Stimulated activated naive CD8-positive, alpha-beta T cell treated with anti-CD3 and anti-CD28 coated beads, Interleukin-15, amount 100 ng/mL, for 72 hours (primary cell): ENCODE measurements at regions not wholly inside any gene's neighbourhood (a gene's known extent, or its start where the extent isn't known, plus 50 kb on each side); places are given as distances from the start of the nearest gene placed in this dataset.
"Not testable (repeated sequence)": the region's sequence is repeated elsewhere in the genome, so short reads cannot be mapped to it uniquely, and the experiment has no call there.

ENCODE experiments used
- ATAC-seq: fragments of 150-1000 bp; cut with Tn5 transposase; 2 replicates; pipeline ENCODE4 v1.10.0; 2021; ENCODE audit warnings: mild to moderate bottlenecking, moderate library complexity
- DNase-seq, 2 donors: peaks; one replicate each; pipeline ENCODE4 v3.0.0; 2021 to 2022
- H3K27ac Mint-ChIP-seq, 2 donors: one replicate each; pipeline ENCODE4 v1.8.0; 2022; ENCODE audit warnings: mild to moderate bottlenecking in 2 of 2, mixed read lengths in 2 of 2, moderate library complexity in 2 of 2
- H3K27me3 Mint-ChIP-seq: one replicate; pipeline ENCODE4 v1.8.0; 2022; ENCODE audit warnings: mixed read lengths
- H3K4me1 Mint-ChIP-seq: one replicate; pipeline ENCODE4 v1.8.0; 2022; ENCODE audit warnings: mild to moderate bottlenecking, mixed read lengths
- H3K4me3 Mint-ChIP-seq, 2 donors: one replicate each; pipeline ENCODE4 v1.8.0; 2022; ENCODE audit warnings: mild to moderate bottlenecking in 2 of 2, mixed read lengths in 2 of 2, moderate library complexity in 1 of 2
- H3K9me3 Mint-ChIP-seq, 2 donors: one replicate each; pipeline ENCODE4 v1.8.0; 2022; ENCODE audit warnings: mixed read lengths in 2 of 2

DNA sequence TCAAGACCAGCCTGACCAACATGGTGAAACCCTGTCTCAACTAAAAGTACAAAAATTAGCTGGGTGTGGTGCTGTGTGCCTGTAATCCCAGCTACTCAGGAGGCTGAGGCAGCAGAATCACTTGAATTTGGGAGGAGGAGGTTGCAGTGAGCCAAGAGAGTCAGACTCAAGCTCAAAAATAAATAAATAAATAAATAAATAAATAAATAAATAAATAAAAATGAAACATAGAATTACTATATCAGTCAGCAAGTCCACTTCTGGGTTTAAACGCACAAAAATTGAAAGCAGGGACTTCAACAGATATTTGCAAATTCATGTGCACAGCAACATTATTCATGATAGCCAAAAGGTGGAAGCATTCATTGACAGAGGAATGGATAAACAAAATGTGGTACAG lies 875.2 kb upstream of the ALG10B start:
- peaks cover 8 to 29% of the 10 kb centered on the region in 2 donors for H3K9me3 Mint-ChIP-seq
- not testable (repeated sequence) for ATAC-seq, DNase-seq, H3K27me3 Mint-ChIP-seq, H3K27ac Mint-ChIP-seq, H3K4me1 Mint-ChIP-seq, H3K4me3 Mint-ChIP-seq

DNA sequence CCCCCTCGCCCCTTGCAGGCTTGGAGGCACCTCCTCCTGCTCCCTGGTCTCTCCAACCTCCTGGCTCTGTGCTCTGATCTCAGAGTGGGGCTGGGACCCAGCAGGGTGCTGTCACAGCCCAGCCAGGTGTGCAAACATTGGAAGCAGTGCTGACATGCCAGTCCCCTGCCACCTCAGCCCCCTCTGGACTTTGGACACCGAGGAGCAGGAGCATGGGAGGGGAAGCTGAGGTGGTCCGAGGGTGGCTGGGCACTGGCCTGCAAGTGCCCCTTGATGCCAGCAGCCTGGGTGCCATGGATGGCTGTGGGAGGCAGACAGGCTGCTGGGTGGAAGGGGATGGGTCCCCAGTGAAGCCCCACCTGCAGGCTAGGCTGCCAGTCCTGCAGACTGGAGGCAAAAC lies 860.9 kb upstream of the ALG10B start:
- not testable (repeated sequence) for H3K4me1 Mint-ChIP-seq, H3K27me3 Mint-ChIP-seq, H3K27ac Mint-ChIP-seq, ATAC-seq, DNase-seq, H3K4me3 Mint-ChIP-seq, H3K9me3 Mint-ChIP-seq

- ATAC-seq, H3K9me3 Mint-ChIP-seq, DNase-seq, H3K4me1 Mint-ChIP-seq, H3K27ac Mint-ChIP-seq, H3K4me3 Mint-ChIP-seq, H3K27me3 Mint-ChIP-seq: not testable (repeated sequence)
Measured at GRCh38 chr12:37497939-37498338, 818.6 kb upstream of the ALG10B start.

- DNase-seq, H3K27me3 Mint-ChIP-seq, H3K4me1 Mint-ChIP-seq, ATAC-seq, H3K4me3 Mint-ChIP-seq, H3K27ac Mint-ChIP-seq: not testable (repeated sequence)
- H3K9me3 Mint-ChIP-seq: peaks cover 12 to 16% of the 10 kb centered on the region in 2 donors
Measured at GRCh38 chr12:37510256-37510655, 806.3 kb upstream of the ALG10B start.

DNA sequence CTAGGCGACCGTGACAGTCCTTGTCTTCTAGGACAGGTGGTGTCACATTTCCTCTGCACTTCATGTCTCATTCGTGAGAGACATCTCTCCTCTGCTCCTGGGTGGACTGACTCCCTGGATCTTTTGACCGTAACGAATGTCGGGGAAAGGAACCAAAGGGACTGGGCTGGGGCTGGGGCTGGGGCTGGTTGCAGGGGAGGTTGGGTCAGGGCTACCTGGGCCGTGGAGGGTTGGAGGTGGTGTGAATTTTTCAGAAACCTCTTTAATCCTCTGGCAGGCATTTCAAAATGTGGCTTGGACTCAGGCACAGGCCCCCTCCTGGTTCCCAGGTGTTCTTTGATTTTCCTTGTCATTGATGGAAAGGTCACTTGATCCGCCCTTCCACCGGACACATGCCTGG lies 776.0 kb upstream of the ALG10B start:
- H3K27ac Mint-ChIP-seq: peak overlapping the region in 1 of 2 donors; percentile 22
- not testable (repeated sequence) for H3K4me1 Mint-ChIP-seq, H3K4me3 Mint-ChIP-seq, DNase-seq, ATAC-seq, H3K27me3 Mint-ChIP-seq
- H3K9me3 Mint-ChIP-seq: peaks cover 14 to 36% of the 10 kb centered on the region in 2 donors

DNA sequence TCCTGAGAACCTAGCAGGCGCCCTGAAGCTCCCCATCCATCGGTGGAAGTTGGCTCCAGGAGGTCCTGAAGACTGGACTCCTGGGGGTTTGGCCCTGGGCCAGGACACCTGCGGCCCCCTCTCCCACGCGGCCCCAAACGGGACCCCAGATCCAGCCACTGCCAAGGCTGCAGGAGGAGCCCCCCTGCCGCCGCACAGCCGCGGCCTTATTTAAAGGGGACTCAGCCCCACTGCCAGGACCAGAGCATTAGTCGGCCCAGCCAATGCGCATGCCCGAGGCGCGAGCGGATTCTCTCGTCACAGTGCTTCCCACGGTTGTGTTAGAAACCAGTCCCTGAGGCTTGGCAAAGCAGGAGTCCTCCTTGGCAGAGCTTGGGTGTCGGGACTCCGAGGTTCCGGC lies 775.2 kb upstream of the ALG10B start:
- H3K9me3 Mint-ChIP-seq: peaks cover 13 to 41% of the 10 kb centered on the region in 2 donors

DNA sequence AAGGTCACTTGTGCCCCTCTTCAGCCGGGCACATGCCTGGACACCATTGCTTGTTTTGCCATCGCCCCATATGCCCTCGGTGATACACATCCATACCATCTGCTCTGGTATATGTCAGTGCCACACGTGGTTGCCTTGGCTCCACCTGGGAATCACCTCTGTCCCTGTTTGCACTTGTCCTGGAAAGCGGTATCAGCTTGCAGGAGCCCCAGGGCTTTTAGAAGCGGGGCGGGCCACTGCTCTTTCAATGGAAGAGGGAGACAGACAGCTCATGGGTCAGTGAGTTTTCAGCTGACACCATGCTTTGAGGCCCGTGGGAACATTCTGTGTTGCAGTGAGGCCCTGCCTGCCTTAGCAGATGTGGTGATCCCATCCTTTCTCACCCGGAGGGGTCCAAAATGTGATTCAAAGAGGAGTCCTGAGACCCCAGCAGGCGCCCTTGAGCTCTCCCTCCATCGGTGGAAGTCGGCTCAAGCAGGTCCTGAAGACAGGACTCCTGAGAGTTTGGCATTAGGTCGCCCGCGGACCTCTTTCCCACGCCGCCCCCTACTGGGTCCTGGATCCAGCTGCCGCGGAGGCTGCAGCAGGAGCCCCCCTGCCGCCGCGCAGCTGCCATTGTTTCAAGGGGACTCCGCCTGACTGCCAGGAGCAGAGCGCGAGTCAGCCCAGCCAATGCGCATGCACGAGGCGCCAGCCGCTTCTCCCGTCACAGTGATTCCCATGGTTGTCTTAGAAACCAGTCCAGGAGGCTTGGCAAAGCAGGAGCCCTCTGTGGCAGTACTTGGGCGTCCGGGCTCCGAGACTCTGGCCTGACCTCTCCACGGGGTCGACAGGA lies 773.2 kb upstream of the ALG10B start:
- ATAC-seq (no peak), DNase-seq (no peak)
- peaks cover 13 to 45% of the 10 kb centered on the region in 2 donors for H3K9me3 Mint-ChIP-seq
- H3K4me3 Mint-ChIP-seq: no peak overlapping the region
- H3K4me1 Mint-ChIP-seq: no peaks in the 10 kb centered on the region
- no peaks in the 10 kb centered on the region for H3K27me3 Mint-ChIP-seq
- H3K27ac Mint-ChIP-seq: no peak overlapping the region

More for the DNA sequence above, 775.2 kb upstream of the ALG10B start:
- no peak for DNase-seq
- Mint-ChIP-seq H3K4me1 (no peaks in the 10 kb centered on the region), H3K27ac (no peak overlapping the region), H3K27me3 (no peaks in the 10 kb centered on the region), H3K4me3 (no peak overlapping the region)
- ATAC-seq: no peak

- Mint-ChIP-seq H3K27ac (no peak overlapping the region), H3K9me3 (peaks cover 18 to 52% of the 10 kb centered on the region in 2 donors), H3K4me3 (no peak overlapping the region), H3K4me1 (no peaks in the 10 kb centered on the region), H3K27me3 (no peaks in the 10 kb centered on the region)
- DNase-seq (no peak), ATAC-seq (no peak)
Measured at GRCh38 chr12:37543966-37544668, 772.5 kb upstream of the ALG10B start.

- not testable (repeated sequence) for ATAC-seq, DNase-seq, H3K27me3 Mint-ChIP-seq, H3K4me3 Mint-ChIP-seq, H3K4me1 Mint-ChIP-seq, H3K27ac Mint-ChIP-seq
- peaks cover 18 to 52% of the 10 kb centered on the region in 2 donors for H3K9me3 Mint-ChIP-seq
Measured at GRCh38 chr12:37544669-37545330, 771.8 kb upstream of the ALG10B start.

DNA sequence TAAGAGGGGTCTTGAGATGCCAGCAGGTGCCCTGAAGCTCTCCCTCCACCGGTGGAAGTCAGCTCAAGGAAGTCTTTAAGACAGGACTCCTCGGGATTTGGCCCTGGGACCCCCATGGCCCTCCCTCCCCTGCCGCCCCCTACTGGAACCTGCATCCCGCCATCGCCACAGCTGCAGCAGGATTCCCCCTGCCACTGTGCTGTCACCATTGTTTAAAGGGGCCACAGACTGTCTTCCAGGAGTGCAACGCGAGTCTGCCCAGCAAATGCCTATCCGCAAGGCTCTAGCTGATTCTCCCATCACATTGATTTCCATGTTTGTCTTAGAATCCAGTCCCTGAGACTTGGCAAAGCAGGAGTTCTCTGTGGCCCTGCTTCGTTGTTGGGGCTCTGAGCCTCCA lies 770.8 kb upstream of the ALG10B start:
- Mint-ChIP-seq H3K4me3 (no peak overlapping the region), H3K27me3 (no peaks in the 10 kb centered on the region)

GRCh38 chr12:37546206-37546605 lies 770.4 kb upstream of the ALG10B start:
- H3K27me3 Mint-ChIP-seq: no peaks in the 10 kb centered on the region
- ATAC-seq (no peak), DNase-seq (no peak)
- H3K4me1 Mint-ChIP-seq: no peaks in the 10 kb centered on the region
- no peak overlapping the region for H3K4me3 Mint-ChIP-seq
- no peak overlapping the region for H3K27ac Mint-ChIP-seq
- peaks cover 18 to 44% of the 10 kb centered on the region in 2 donors for H3K9me3 Mint-ChIP-seq

More for the DNA sequence above, 770.8 kb upstream of the ALG10B start:
- no peak for ATAC-seq
- Mint-ChIP-seq H3K27ac (no peak overlapping the region), H3K4me1 (no peaks in the 10 kb centered on the region), H3K9me3 (peaks cover 17 to 44% of the 10 kb centered on the region in 2 donors)
- DNase-seq: no peak

GRCh38 chr12:37546901-37547475 lies 769.6 kb upstream of the ALG10B start:
- H3K27me3 Mint-ChIP-seq: no peaks in the 10 kb centered on the region
- DNase-seq: no peak
- H3K9me3 Mint-ChIP-seq: peaks cover 15 to 44% of the 10 kb centered on the region in 2 donors
- no peaks in the 10 kb centered on the region for H3K4me1 Mint-ChIP-seq
- no peak overlapping the region for H3K27ac Mint-ChIP-seq
- no peak for ATAC-seq
- H3K4me3 Mint-ChIP-seq: no peak overlapping the region

DNA sequence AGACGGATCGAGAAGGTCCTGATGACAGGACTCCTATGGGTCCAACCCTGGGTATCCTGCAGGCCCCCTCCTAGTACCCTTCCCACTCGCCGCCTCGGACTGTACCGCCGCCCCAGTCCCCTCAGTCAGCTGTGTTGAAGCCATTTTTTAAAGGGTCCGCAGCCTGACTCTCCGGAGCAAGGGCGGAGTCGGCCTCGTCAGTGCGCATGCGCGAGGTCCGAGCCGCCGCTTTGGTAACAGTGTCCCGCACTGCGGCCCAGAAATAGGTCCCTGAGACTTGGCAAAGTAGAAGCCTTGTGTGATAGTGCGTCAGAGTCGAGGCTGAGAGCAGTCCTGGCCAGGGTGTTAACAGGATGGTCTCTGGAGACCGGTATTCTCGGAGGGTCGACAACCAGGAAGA lies 769.0 kb upstream of the ALG10B start:
- Mint-ChIP-seq H3K27ac (no peak overlapping the region), H3K27me3 (no peaks in the 10 kb centered on the region), H3K9me3 (peaks cover 13 to 41% of the 10 kb centered on the region in 2 donors), H3K4me3 (no peak overlapping the region), H3K4me1 (no peaks in the 10 kb centered on the region)
- ATAC-seq: no peak
- no peak for DNase-seq

GRCh38 chr12:37548266-37548805 lies 768.2 kb upstream of the ALG10B start:
- Mint-ChIP-seq H3K4me1 (no peaks in the 10 kb centered on the region), H3K4me3 (no peak overlapping the region), H3K27ac (no peak overlapping the region), H3K27me3 (no peaks in the 10 kb centered on the region), H3K9me3 (peaks cover 18 to 46% of the 10 kb centered on the region in 2 donors)
- DNase-seq: no peak
- no peak for ATAC-seq

GRCh38 chr12:37556957-37557356 lies 759.6 kb upstream of the ALG10B start:
- H3K4me1 Mint-ChIP-seq, DNase-seq, H3K27me3 Mint-ChIP-seq, H3K27ac Mint-ChIP-seq, H3K4me3 Mint-ChIP-seq, ATAC-seq: not testable (repeated sequence)
- peaks cover 9 to 12% of the 10 kb centered on the region in 2 donors for H3K9me3 Mint-ChIP-seq
